PFSK-1 (cell line): ENCODE measurements at regions not wholly inside any gene's neighbourhood (a gene's known extent, or its start where the extent isn't known, plus 50 kb on each side); places are given as distances from the start of the nearest gene placed in this dataset.

Experiments
- FOXP2 ChIP-seq: optimal IDR thresholded peaks from 2 replicates; pipeline ENCODE3; 2011; ENCODE audit warnings: borderline replicate concordance, control low read depth, inconsistent platforms; ENCODE audit not compliant: insufficient read depth; ENCODE audit errors: extremely low read length, extremely low read depth
- POLR2AphosphoS5 ChIP-seq: IDR thresholded peaks from 2 replicates; pipeline ENCODE4 v1.6.1; 2012; ENCODE audit warnings: low read depth, mild to moderate bottlenecking, control low read depth, low read length, moderate library complexity
- SIN3A ChIP-seq: IDR thresholded peaks from 2 replicates; pipeline ENCODE4 v1.6.1; 2012; ENCODE audit warnings: mild to moderate bottlenecking, low read length, moderate library complexity, borderline replicate concordance; ENCODE audit not compliant: insufficient read depth
- TAF1 ChIP-seq: IDR thresholded peaks from 2 replicates; pipeline ENCODE4 v1.6.1; 2012; ENCODE audit warnings: low read length, control low read depth, borderline replicate concordance; ENCODE audit not compliant: insufficient read depth
- TF ChIP-seq, protein P1 (sequence below), 2 experiments: IDR thresholded peaks; 2 replicates each; pipeline versions ENCODE4 v1.6.1 to v1.8.0; 2011 to 2012; ENCODE audit warnings: low read depth in 2 of 2, low read length in 2 of 2, control low read depth in 1 of 2, inconsistent platforms in 1 of 2, mild to moderate bottlenecking in 1 of 2, moderate library complexity in 1 of 2; ENCODE audit not compliant: insufficient read depth in 1 of 2

DNA sequence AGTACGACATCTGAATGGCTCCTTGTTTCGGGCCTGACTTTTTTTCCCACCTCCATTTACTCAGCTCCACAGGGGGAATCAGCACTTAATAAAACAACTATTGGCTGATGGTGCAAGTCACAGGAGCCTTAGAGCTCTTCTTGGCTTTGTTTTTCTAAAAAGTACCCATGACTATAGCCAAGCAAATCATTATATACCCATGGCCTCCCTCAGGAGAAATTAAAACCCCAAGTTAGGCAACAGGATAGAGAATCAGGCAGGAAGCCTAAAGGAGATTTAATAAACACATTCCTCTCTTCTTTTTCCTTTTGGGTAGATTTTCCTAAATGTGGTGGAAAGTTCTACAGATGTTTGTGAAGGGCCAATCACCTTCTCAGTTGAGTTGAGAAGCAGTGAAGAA is 91.9 kb upstream of the RBPJ start:
- TF ChIP-seq SIN3A: no peak
- TF ChIP-seq, protein P1, sequence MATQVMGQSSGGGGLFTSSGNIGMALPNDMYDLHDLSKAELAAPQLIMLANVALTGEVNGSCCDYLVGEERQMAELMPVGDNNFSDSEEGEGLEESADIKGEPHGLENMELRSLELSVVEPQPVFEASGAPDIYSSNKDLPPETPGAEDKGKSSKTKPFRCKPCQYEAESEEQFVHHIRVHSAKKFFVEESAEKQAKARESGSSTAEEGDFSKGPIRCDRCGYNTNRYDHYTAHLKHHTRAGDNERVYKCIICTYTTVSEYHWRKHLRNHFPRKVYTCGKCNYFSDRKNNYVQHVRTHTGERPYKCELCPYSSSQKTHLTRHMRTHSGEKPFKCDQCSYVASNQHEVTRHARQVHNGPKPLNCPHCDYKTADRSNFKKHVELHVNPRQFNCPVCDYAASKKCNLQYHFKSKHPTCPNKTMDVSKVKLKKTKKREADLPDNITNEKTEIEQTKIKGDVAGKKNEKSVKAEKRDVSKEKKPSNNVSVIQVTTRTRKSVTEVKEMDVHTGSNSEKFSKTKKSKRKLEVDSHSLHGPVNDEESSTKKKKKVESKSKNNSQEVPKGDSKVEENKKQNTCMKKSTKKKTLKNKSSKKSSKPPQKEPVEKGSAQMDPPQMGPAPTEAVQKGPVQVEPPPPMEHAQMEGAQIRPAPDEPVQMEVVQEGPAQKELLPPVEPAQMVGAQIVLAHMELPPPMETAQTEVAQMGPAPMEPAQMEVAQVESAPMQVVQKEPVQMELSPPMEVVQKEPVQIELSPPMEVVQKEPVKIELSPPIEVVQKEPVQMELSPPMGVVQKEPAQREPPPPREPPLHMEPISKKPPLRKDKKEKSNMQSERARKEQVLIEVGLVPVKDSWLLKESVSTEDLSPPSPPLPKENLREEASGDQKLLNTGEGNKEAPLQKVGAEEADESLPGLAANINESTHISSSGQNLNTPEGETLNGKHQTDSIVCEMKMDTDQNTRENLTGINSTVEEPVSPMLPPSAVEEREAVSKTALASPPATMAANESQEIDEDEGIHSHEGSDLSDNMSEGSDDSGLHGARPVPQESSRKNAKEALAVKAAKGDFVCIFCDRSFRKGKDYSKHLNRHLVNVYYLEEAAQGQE (IDR thresholded peaks at IDR 0.05; ENCODE audit: insufficient read depth in 1 of 2, low read depth in 2 of 2, low read length in 2 of 2): no peak
- no peak for TF ChIP-seq POLR2AphosphoS5
- no peak for TF ChIP-seq TAF1
- no peak for TF ChIP-seq FOXP2

DNA sequence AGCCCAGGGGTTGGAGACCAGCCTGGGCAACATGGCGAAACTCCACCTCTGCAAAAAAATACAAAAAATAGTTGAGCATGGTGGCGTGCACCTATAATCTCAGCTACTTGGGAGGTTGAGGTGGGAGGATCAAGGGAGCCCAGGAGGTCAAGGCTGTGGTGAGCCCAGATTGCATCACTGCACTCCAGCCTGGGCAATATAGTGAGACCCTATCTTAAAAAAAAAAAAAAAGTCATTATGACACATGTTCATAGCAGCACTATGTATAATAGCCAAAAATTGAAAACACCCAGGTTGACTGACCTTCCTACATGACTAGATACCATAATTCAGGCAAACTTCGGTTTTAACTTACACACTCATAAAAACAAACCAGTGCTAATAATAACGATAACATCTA is 90.8 kb upstream of the RBPJ start:
- TF ChIP-seq, protein P1 (IDR thresholded peaks at IDR 0.05; ENCODE audit: insufficient read depth in 1 of 2, low read depth in 2 of 2, low read length in 2 of 2): no peak
- TF ChIP-seq POLR2AphosphoS5 (no peak), SIN3A (no peak), FOXP2 (no peak), TAF1 (no peak)

DNA sequence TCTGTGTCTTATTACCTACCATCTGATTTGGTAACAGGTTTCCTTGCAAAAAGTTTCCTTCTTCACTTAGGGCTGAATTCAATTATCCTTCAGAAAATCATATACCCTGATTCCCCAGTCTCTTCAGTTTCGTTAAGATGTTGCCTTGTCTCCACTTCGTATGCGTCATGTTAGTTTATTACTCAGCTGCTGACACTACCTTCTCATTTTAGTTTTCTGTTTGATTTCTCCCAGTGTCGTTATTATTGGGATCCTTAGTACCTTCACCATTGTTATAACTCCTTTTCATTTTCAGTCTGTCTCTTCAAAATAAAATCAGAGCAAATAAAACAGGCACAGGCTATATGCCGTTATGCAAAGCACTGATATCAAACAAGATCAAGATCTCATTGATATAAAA is 87.5 kb upstream of the RBPJ start:
- TF ChIP-seq SIN3A: no peak
- TF ChIP-seq TAF1: no peak
- no peak for TF ChIP-seq FOXP2
- no peak for TF ChIP-seq POLR2AphosphoS5
- TF ChIP-seq, protein P1 (IDR thresholded peaks at IDR 0.05; ENCODE audit: insufficient read depth in 1 of 2, low read depth in 2 of 2, low read length in 2 of 2): no peak

DNA sequence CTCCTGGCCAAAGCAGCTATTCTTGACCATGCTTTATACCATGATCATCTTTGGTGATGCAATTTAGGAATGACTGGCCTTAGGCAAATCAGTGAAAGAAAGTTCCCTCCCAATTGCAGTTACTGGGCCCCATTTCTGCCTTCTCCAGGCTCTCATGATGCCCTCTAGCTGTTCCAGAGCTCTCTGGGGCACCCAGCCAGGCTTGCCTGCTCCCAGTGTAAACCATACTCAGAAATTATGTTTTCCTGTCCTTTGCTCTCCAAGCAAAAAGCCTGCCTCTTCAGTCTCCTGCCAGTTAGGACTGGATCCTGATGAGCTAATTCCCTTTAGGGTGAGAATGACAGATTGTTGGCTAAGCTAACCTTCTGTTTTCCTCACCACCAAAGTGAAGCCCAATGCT is 85.3 kb upstream of the RBPJ start:
- no peak for TF ChIP-seq FOXP2
- TF ChIP-seq TAF1: no peak
- no peak for TF ChIP-seq SIN3A
- TF ChIP-seq, protein P1 (IDR thresholded peaks at IDR 0.05; ENCODE audit: insufficient read depth in 1 of 2, low read depth in 2 of 2, low read length in 2 of 2): no peak
- no peak for TF ChIP-seq POLR2AphosphoS5

DNA sequence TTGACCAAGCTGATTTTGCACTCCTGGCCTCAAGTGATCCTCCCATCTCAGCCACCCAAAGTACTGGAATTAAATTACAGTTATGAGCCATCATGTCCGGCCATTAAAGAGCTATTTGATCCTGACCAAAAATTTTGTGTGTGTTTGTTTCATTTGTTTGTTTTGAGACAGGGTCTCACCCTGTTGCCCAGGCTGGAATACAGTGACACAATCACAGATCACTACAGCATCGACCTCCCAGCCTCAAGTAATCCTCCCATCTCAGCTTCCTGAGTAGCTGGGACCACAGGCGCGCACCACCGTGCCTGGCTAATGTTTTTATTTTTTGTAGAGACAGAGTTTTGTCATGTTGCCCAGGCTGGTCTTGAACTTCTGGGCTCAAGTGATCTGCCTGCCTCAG is 82.9 kb upstream of the RBPJ start:
- TF ChIP-seq TAF1: no peak
- no peak for TF ChIP-seq SIN3A
- TF ChIP-seq FOXP2: no peak
- no peak for TF ChIP-seq POLR2AphosphoS5
- TF ChIP-seq, protein P1 (IDR thresholded peaks at IDR 0.05; ENCODE audit: insufficient read depth in 1 of 2, low read depth in 2 of 2, low read length in 2 of 2): no peak
